DND-41 (cell line): ENCODE measurements at regions not wholly inside any gene's neighbourhood (a gene's known extent, or its start where the extent isn't known, plus 50 kb on each side); places are given as distances from the start of the nearest gene placed in this dataset.

Experiments
- EZH2 ChIP-seq: IDR thresholded peaks from 3 replicates; pipeline ENCODE4 v1.6.1; 2012; ENCODE audit warnings: borderline replicate concordance, low read depth, mild to moderate bottlenecking, moderate library complexity, low read length, inconsistent platforms; ENCODE audit not compliant: severe bottlenecking
- TF ChIP-seq, protein P1 (sequence below): IDR thresholded peaks from 2 replicates; pipeline ENCODE4 v1.5.1; 2012; ENCODE audit warnings: borderline replicate concordance, low read length, moderate library complexity, mild to moderate bottlenecking; ENCODE audit not compliant: poor library complexity, severe bottlenecking; ENCODE audit errors: extremely low read depth

DNA sequence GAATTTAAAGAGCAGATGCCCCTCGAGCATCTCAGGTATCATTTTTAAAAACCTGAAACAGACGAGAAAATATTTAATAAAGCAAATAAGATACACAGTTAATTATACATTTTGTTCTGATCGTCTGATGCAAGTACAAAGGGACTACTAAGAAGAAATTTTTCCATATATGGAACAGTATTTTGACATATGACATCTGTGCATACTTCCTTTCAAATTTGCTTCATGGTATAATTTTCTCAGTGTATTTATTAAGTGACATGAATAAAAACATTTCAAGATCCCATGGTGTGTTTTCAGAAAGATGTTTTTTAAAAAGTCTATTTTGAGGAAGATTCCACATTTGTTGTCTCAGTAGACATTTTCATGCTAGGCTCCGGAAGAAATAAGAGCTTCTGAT is 208.1 kb downstream of the VGLL3 start:
- TF ChIP-seq, protein P1, sequence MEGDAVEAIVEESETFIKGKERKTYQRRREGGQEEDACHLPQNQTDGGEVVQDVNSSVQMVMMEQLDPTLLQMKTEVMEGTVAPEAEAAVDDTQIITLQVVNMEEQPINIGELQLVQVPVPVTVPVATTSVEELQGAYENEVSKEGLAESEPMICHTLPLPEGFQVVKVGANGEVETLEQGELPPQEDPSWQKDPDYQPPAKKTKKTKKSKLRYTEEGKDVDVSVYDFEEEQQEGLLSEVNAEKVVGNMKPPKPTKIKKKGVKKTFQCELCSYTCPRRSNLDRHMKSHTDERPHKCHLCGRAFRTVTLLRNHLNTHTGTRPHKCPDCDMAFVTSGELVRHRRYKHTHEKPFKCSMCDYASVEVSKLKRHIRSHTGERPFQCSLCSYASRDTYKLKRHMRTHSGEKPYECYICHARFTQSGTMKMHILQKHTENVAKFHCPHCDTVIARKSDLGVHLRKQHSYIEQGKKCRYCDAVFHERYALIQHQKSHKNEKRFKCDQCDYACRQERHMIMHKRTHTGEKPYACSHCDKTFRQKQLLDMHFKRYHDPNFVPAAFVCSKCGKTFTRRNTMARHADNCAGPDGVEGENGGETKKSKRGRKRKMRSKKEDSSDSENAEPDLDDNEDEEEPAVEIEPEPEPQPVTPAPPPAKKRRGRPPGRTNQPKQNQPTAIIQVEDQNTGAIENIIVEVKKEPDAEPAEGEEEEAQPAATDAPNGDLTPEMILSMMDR = no peak
- no peak for TF ChIP-seq EZH2
